Trophoblast cell (in vitro differentiated cells and primary cell): ENCODE measurements at regions not wholly inside any gene's neighbourhood (a gene's known extent, or its start where the extent isn't known, plus 50 kb on each side); places are given as distances from the start of the nearest gene placed in this dataset.

ENCODE experiments used
- DNase-seq, 2 donors: peaks; one replicate each; pipeline ENCODE4 v3.0.0-alpha.2; 2016
- H2AFZ ChIP-seq: 2 replicates; pipeline ENCODE4 v1.6.1; 2013; ENCODE audit warnings: low read length, moderate library complexity, mild to moderate bottlenecking; ENCODE audit not compliant: insufficient read depth, poor library complexity
- H2AK5ac ChIP-seq: 2 replicates; pipeline ENCODE4 v1.6.1; 2013; ENCODE audit warnings: mild to moderate bottlenecking, low read length
- H2BK120ac ChIP-seq: 2 replicates; pipeline ENCODE4 v1.6.1; 2013; ENCODE audit warnings: low read length, mild to moderate bottlenecking, moderate library complexity; ENCODE audit not compliant: insufficient read depth, poor library complexity
- H2BK12ac ChIP-seq: 2 replicates; pipeline ENCODE4 v1.6.1; 2013; ENCODE audit warnings: mild to moderate bottlenecking, low read length, moderate library complexity
- H2BK5ac ChIP-seq: 2 replicates; pipeline ENCODE4 v1.6.1; 2013; ENCODE audit warnings: low read length, low read depth, moderate library complexity, mild to moderate bottlenecking; ENCODE audit not compliant: poor library complexity
- H3K14ac ChIP-seq: 2 replicates; pipeline ENCODE4 v1.6.1; 2013; ENCODE audit warnings: mild to moderate bottlenecking, low read length
- H3K18ac ChIP-seq: 2 replicates; pipeline ENCODE4 v1.6.1; 2013; ENCODE audit warnings: mild to moderate bottlenecking, low read length
- H3K23ac ChIP-seq: 2 replicates; pipeline ENCODE4 v1.6.1; 2013; ENCODE audit warnings: low read length
- H3K27ac ChIP-seq: 2 replicates; pipeline ENCODE4 v1.5.1; 2013; ENCODE audit warnings: low read depth, mild to moderate bottlenecking, inconsistent platforms, low read length, moderate library complexity
- H3K27me3 ChIP-seq: 2 replicates; pipeline ENCODE4 v1.6.1; 2013; ENCODE audit warnings: inconsistent platforms, mild to moderate bottlenecking, low read length, moderate library complexity; ENCODE audit not compliant: insufficient read depth
- H3K36me3 ChIP-seq, 2 experiments: 1 replicate in 1 of 2; 2 replicates in 1 of 2; pipeline ENCODE4 v1.6.1; 2013; ENCODE audit warnings: low read length in 2 of 2, mild to moderate bottlenecking in 2 of 2, moderate library complexity in 1 of 2; ENCODE audit not compliant: insufficient read depth in 2 of 2, control insufficient read depth in 1 of 2
- H3K4ac ChIP-seq: 2 replicates; pipeline ENCODE4 v1.6.1; 2013; ENCODE audit warnings: low read depth, mild to moderate bottlenecking, low read length, moderate library complexity
- H3K4me1 ChIP-seq, 2 experiments: 1 replicate in 1 of 2; 2 replicates in 1 of 2; pipeline ENCODE4 v1.6.1; 2013; ENCODE audit warnings: low read length in 2 of 2, mild to moderate bottlenecking in 2 of 2, moderate library complexity in 1 of 2; ENCODE audit not compliant: insufficient read depth in 2 of 2, control insufficient read depth in 1 of 2
- H3K4me2 ChIP-seq: 2 replicates; pipeline ENCODE4 v1.6.1; 2013; ENCODE audit warnings: inconsistent platforms, mild to moderate bottlenecking, low read length, moderate library complexity
- H3K4me3 ChIP-seq: 2 replicates; pipeline ENCODE4 v1.5.1; 2013; ENCODE audit warnings: mild to moderate bottlenecking, low read depth, low read length, inconsistent platforms
- H3K79me1 ChIP-seq: one replicate; pipeline ENCODE4 v1.6.1; 2013; ENCODE audit warnings: low read length
- H3K79me2 ChIP-seq: 2 replicates; pipeline ENCODE4 v1.6.1; 2013; ENCODE audit warnings: low read length, mild to moderate bottlenecking; ENCODE audit not compliant: control insufficient read depth, insufficient read depth, poor library complexity
- H3K9ac ChIP-seq: 2 replicates; pipeline ENCODE4 v1.6.1; 2013; ENCODE audit warnings: mild to moderate bottlenecking, low read length
- H3K9me3 ChIP-seq: 2 replicates; pipeline ENCODE4 v1.6.1; 2013; ENCODE audit warnings: low read depth, mild to moderate bottlenecking, control low read depth, inconsistent platforms, low read length; ENCODE audit not compliant: insufficient read depth
- H4K12ac ChIP-seq: 2 replicates; pipeline ENCODE4 v1.6.1; 2013; ENCODE audit warnings: low read depth, mild to moderate bottlenecking, low read length, moderate library complexity
- H4K8ac ChIP-seq: 2 replicates; pipeline ENCODE4 v1.6.1; 2013; ENCODE audit warnings: low read depth, mild to moderate bottlenecking, low read length, moderate library complexity
- H4K91ac ChIP-seq: one replicate; pipeline ENCODE4 v1.6.1; 2013; ENCODE audit warnings: low read depth, mild to moderate bottlenecking, low read length, moderate library complexity
- WGBS: extraction: QIAGEN DNeasy Blood & Tissue Kit; methylation state at CpG from one replicate; pipeline ENCODE4 v1.1.7; 2013; ENCODE audit warnings: missing lambda C conversion rate; ENCODE audit not compliant: insufficient read length, insufficient coverage; ENCODE audit errors: extremely low coverage; 5-methylcytosine and 5-hydroxymethylcytosine counted together

GRCh38 chr4:28350485-28350884 is 1489.8 kb downstream of the STIM2 start:
- Histone ChIP-seq H3K9me3 (no peaks in the 10 kb centered on the region), H3K4me2 (no peak overlapping the region), H3K27me3 (no peaks in the 10 kb centered on the region), H2AFZ (no peak overlapping the region), H2BK5ac (no peak overlapping the region), H3K4me1 (no peaks in the 10 kb centered on the region), H3K36me3 (no peaks in the 10 kb centered on the region), H2BK12ac (no peak overlapping the region), H4K12ac (no peak overlapping the region), H3K4ac (no peak overlapping the region), H3K79me1 (no peaks in the 10 kb centered on the region), H3K9ac (no peak overlapping the region), H3K18ac (no peak overlapping the region), H3K14ac (no peak overlapping the region), H3K27ac (no peak overlapping the region), H4K91ac (no peak overlapping the region), H3K79me2 (no peaks in the 10 kb centered on the region), H3K23ac (no peak overlapping the region), H3K4me3 (no peak overlapping the region), H2AK5ac (no peak overlapping the region), H4K8ac (no peak overlapping the region), H2BK120ac (no peak overlapping the region)
- no peak for DNase-seq

GRCh38 chr4:28351102-28351501 is 1490.5 kb downstream of the STIM2 start:
- no peak overlapping the region for H3K27ac ChIP-seq
- H3K9me3 ChIP-seq, result no peaks in the 10 kb centered on the region
- WGBS, result no CpG with 5 or more reads among the region's 1 CpG
- no peak overlapping the region for H4K12ac ChIP-seq
- H3K4me2 ChIP-seq, result no peak overlapping the region
- H3K79me2 ChIP-seq, result no peaks in the 10 kb centered on the region
- no peaks in the 10 kb centered on the region for H3K4me1 ChIP-seq
- H3K36me3 ChIP-seq, result no peaks in the 10 kb centered on the region
- H3K79me1 ChIP-seq, result no peaks in the 10 kb centered on the region
- H3K18ac ChIP-seq, result no peak overlapping the region
- no peak overlapping the region for H3K4ac ChIP-seq
- H4K91ac ChIP-seq, result no peak overlapping the region
- H3K9ac ChIP-seq, result no peak overlapping the region
- no peaks in the 10 kb centered on the region for H3K27me3 ChIP-seq
- no peak overlapping the region for H2AK5ac ChIP-seq
- H3K23ac ChIP-seq, result no peak overlapping the region
- H3K4me3 ChIP-seq, result no peak overlapping the region
- no peak for DNase-seq
- no peak overlapping the region for H3K14ac ChIP-seq
- H2BK5ac ChIP-seq, result no peak overlapping the region
- no peak overlapping the region for H2BK12ac ChIP-seq
- H2BK120ac ChIP-seq, result no peak overlapping the region
- H4K8ac ChIP-seq, result no peak overlapping the region
- H2AFZ ChIP-seq, result no peak overlapping the region

- no peaks in the 10 kb centered on the region for H3K36me3 ChIP-seq
- no peak overlapping the region for H3K4me3 ChIP-seq
- no peaks in the 10 kb centered on the region for H3K27me3 ChIP-seq
- no peak overlapping the region for H4K12ac ChIP-seq
- H4K91ac ChIP-seq, result no peak overlapping the region
- no peaks in the 10 kb centered on the region for H3K79me1 ChIP-seq
- no peak overlapping the region for H3K18ac ChIP-seq
- no peak overlapping the region for H3K14ac ChIP-seq
- H3K4ac ChIP-seq, result no peak overlapping the region
- H3K9ac ChIP-seq, result no peak overlapping the region
- no peaks in the 10 kb centered on the region for H3K9me3 ChIP-seq
- no peaks in the 10 kb centered on the region for H3K79me2 ChIP-seq
- no peak overlapping the region for H4K8ac ChIP-seq
- no peak overlapping the region for H2AK5ac ChIP-seq
- no peak overlapping the region for H2BK120ac ChIP-seq
- no peak overlapping the region for H2BK12ac ChIP-seq
- no peak overlapping the region for H3K4me2 ChIP-seq
- H3K27ac ChIP-seq, result no peak overlapping the region
- DNase-seq, result no peak
- no CpG with 5 or more reads among the region's 4 CpGs for WGBS
- no peak overlapping the region for H2AFZ ChIP-seq
- no peak overlapping the region for H3K23ac ChIP-seq
- no peaks in the 10 kb centered on the region for H3K4me1 ChIP-seq
- H2BK5ac ChIP-seq, result no peak overlapping the region
Measured at GRCh38 chr4:28351826-28352225, 1491.2 kb downstream of the STIM2 start.

- no peaks in the 10 kb centered on the region for H3K9me3 ChIP-seq
- no peak overlapping the region for H2BK5ac ChIP-seq
- H3K4me3 ChIP-seq, result no peak overlapping the region
- H3K9ac ChIP-seq, result no peak overlapping the region
- H2BK120ac ChIP-seq, result no peak overlapping the region
- H2AFZ ChIP-seq, result no peak overlapping the region
- H3K27ac ChIP-seq, result no peak overlapping the region
- H3K4me2 ChIP-seq, result no peak overlapping the region
- no peak overlapping the region for H3K23ac ChIP-seq
- H4K8ac ChIP-seq, result no peak overlapping the region
- H3K4ac ChIP-seq, result no peak overlapping the region
- no peak overlapping the region for H2BK12ac ChIP-seq
- no peaks in the 10 kb centered on the region for H3K36me3 ChIP-seq
- no peaks in the 10 kb centered on the region for H3K4me1 ChIP-seq
- WGBS, result no CpG with 5 or more reads among the region's 1 CpG
- no peaks in the 10 kb centered on the region for H3K27me3 ChIP-seq
- H3K18ac ChIP-seq, result no peak overlapping the region
- H4K12ac ChIP-seq, result no peak overlapping the region
- no peak overlapping the region for H3K14ac ChIP-seq
- no peaks in the 10 kb centered on the region for H3K79me1 ChIP-seq
- DNase-seq, result no peak
- no peaks in the 10 kb centered on the region for H3K79me2 ChIP-seq
- H2AK5ac ChIP-seq, result no peak overlapping the region
- no peak overlapping the region for H4K91ac ChIP-seq
Measured at GRCh38 chr4:28354880-28355656, 1494.4 kb downstream of the STIM2 start.
